Left renal pelvis (tissue), 4 donors: ENCODE measurements at regions not wholly inside any gene's neighbourhood (a gene's known extent, or its start where the extent isn't known, plus 50 kb on each side); places are given as distances from the start of the nearest gene placed in this dataset.

ENCODE experiments used
- DNase-seq, 4 donors: peaks; one replicate each; pipeline ENCODE4 v3.0.0-alpha.2; 2013; ENCODE audit warnings: low read depth in 4 of 4, low spot score in 3 of 4

- DNase-seq = no peak
Measured at GRCh38 chr1:199854686-199855321, 172.7 kb upstream of the NR5A2 start.

GRCh38 chr1:199855580-199855979, 171.9 kb upstream of the NR5A2 start:
- DNase-seq = no peak

- DNase-seq = no peak
Measured at GRCh38 chr1:199856216-199856780, 171.2 kb upstream of the NR5A2 start.

GRCh38 chr1:199857108-199857507, 170.4 kb upstream of the NR5A2 start:
- no peak for DNase-seq

- no peak for DNase-seq
Measured at GRCh38 chr1:199857516-199857915, 170.0 kb upstream of the NR5A2 start.

- DNase-seq = no peak
Measured at GRCh38 chr1:199858171-199858570, 169.3 kb upstream of the NR5A2 start.

- no peak for DNase-seq
Measured at GRCh38 chr1:199858856-199859255, 168.7 kb upstream of the NR5A2 start.

GRCh38 chr1:199859491-199859933, 168.0 kb upstream of the NR5A2 start:
- peak in 1 of 4 donors; percentile 4 for DNase-seq

- DNase-seq = no peak
Measured at GRCh38 chr1:199861020-199861795, 166.3 kb upstream of the NR5A2 start.

GRCh38 chr1:199862047-199862446, 165.5 kb upstream of the NR5A2 start:
- no peak for DNase-seq

GRCh38 chr1:199866210-199866617, 161.3 kb upstream of the NR5A2 start:
- no peak for DNase-seq

- no peak for DNase-seq
Measured at GRCh38 chr1:199867601-199868000, 159.9 kb upstream of the NR5A2 start.

- DNase-seq = no peak
Measured at GRCh38 chr1:199868777-199869176, 158.7 kb upstream of the NR5A2 start.

- DNase-seq = no peak
Measured at GRCh38 chr1:199875337-199875736, 152.2 kb upstream of the NR5A2 start.

GRCh38 chr1:199875856-199876255, 151.7 kb upstream of the NR5A2 start:
- DNase-seq = no peak

GRCh38 chr1:199877526-199878384, 149.8 kb upstream of the NR5A2 start:
- no peak for DNase-seq

GRCh38 chr1:199878823-199879222, 148.7 kb upstream of the NR5A2 start:
- no peak for DNase-seq

GRCh38 chr1:199898654-199899053, 128.9 kb upstream of the NR5A2 start:
- no peak for DNase-seq

GRCh38 chr1:199901341-199901740, 126.2 kb upstream of the NR5A2 start:
- DNase-seq = no peak

- no peak for DNase-seq
Measured at GRCh38 chr1:199907361-199907760, 120.1 kb upstream of the NR5A2 start.

GRCh38 chr1:199909137-199909536, 118.4 kb upstream of the NR5A2 start:
- DNase-seq = no peak
